Glutamatergic neuron (in vitro differentiated cells): ENCODE measurements at regions not wholly inside any gene's neighbourhood (a gene's known extent, or its start where the extent isn't known, plus 50 kb on each side); places are given as distances from the start of the nearest gene placed in this dataset.

Experiments
- DNase-seq: peaks from one replicate; pipeline ENCODE4 v3.0.0; 2022
- H3K27ac Mint-ChIP-seq: one replicate; pipeline ENCODE4 v1.8.0; 2020; ENCODE audit warnings: mild to moderate bottlenecking, mixed read lengths, inconsistent platforms; ENCODE audit not compliant: unreplicated experiment
- H3K27me3 Mint-ChIP-seq: one replicate; pipeline ENCODE4 v1.8.0; 2020; ENCODE audit warnings: mild to moderate bottlenecking, moderate library complexity, mixed read lengths, inconsistent platforms; ENCODE audit not compliant: unreplicated experiment
- H3K36me3 Mint-ChIP-seq: one replicate; pipeline ENCODE4 v1.8.0; 2020; ENCODE audit warnings: mild to moderate bottlenecking, mixed read lengths, inconsistent platforms; ENCODE audit not compliant: unreplicated experiment
- H3K4me1 Mint-ChIP-seq: one replicate; pipeline ENCODE4 v1.8.0; 2020; ENCODE audit warnings: mild to moderate bottlenecking, low read depth, mixed read lengths, inconsistent platforms; ENCODE audit not compliant: unreplicated experiment
- H3K4me3 Mint-ChIP-seq: one replicate; pipeline ENCODE4 v1.8.0; 2020; ENCODE audit warnings: mild to moderate bottlenecking, mixed read lengths, inconsistent platforms; ENCODE audit not compliant: unreplicated experiment
- H3K9me3 Mint-ChIP-seq: one replicate; pipeline ENCODE4 v1.8.0; 2020; ENCODE audit warnings: mild to moderate bottlenecking, moderate library complexity, mixed read lengths, inconsistent platforms; ENCODE audit not compliant: unreplicated experiment
- TF ChIP-seq, protein P1 (sequence below): fragments of 200-600 bp; sonication (generic); IDR thresholded peaks from one replicate; pipeline ENCODE4 v1.5.0; 2021; ENCODE audit not compliant: partially characterized antibody, unreplicated experiment

DNA sequence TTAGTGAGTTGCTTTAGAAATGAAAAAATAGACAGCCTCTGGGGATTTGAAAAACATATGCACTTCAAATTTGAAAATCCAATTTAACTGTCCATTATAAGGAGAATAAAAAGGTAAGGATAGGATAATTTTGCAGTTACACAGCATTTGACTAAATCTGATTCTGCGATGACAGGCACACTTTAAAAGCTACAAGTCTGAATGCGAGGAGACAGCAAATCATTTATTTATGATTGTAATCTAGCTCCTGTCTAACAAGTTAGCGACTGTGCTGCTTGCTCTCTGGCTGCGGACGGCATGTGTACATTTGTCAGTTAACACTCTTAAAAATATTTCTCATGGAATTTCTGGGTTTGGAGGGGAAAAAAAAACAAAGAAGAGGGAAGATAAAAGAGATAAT, 514.8 kb downstream of the MN1 start:
- no peak for DNase-seq
- H3K4me3 Mint-ChIP-seq = no peak overlapping the region
- no peak overlapping the region for H3K27ac Mint-ChIP-seq
- peaks cover 3% of the 10 kb centered on the region for H3K27me3 Mint-ChIP-seq
- no peaks in the 10 kb centered on the region for H3K4me1 Mint-ChIP-seq
- TF ChIP-seq, protein P1, sequence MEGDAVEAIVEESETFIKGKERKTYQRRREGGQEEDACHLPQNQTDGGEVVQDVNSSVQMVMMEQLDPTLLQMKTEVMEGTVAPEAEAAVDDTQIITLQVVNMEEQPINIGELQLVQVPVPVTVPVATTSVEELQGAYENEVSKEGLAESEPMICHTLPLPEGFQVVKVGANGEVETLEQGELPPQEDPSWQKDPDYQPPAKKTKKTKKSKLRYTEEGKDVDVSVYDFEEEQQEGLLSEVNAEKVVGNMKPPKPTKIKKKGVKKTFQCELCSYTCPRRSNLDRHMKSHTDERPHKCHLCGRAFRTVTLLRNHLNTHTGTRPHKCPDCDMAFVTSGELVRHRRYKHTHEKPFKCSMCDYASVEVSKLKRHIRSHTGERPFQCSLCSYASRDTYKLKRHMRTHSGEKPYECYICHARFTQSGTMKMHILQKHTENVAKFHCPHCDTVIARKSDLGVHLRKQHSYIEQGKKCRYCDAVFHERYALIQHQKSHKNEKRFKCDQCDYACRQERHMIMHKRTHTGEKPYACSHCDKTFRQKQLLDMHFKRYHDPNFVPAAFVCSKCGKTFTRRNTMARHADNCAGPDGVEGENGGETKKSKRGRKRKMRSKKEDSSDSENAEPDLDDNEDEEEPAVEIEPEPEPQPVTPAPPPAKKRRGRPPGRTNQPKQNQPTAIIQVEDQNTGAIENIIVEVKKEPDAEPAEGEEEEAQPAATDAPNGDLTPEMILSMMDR = no peak
- H3K36me3 Mint-ChIP-seq = peaks cover 4% of the 10 kb centered on the region
- H3K9me3 Mint-ChIP-seq = peaks cover 2% of the 10 kb centered on the region

DNA sequence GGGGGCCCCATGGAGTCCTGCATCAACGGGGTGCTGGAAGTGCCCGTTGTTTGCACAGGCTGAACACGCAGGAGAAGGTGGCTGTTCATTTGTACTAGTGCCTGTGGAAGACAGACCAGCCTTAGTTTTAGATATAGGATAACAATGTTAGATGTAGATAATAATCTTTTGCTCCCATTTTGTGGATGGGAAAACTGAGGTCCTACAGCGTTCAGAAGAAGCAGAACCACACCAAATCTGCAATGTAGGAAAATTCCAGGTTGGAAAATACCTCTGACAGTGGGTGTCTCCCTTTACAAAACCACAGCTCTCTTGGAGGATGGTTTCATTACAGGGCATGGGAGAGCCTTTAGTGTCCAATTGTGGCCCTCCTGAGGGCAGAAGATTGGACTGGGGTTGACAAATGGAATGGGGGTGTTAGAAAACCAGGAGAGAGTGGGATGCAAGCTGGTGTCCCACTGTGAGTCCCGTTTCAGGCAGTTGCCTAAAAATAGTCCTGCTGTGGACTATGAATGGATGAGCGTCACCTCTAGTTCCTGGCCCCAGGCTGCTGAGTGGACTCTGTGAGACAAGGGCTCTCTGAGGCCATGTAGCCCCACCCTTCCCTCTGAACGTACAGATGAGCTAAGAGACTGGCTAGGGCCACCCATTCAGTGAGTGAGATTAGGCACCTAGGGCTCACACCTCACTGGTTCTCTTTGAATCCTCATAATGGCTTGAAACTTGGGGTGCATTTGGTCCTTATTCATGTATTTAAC, 508.8 kb downstream of the MN1 start:
- H3K4me3 Mint-ChIP-seq = no peak overlapping the region
- no peaks in the 10 kb centered on the region for H3K36me3 Mint-ChIP-seq

DNA sequence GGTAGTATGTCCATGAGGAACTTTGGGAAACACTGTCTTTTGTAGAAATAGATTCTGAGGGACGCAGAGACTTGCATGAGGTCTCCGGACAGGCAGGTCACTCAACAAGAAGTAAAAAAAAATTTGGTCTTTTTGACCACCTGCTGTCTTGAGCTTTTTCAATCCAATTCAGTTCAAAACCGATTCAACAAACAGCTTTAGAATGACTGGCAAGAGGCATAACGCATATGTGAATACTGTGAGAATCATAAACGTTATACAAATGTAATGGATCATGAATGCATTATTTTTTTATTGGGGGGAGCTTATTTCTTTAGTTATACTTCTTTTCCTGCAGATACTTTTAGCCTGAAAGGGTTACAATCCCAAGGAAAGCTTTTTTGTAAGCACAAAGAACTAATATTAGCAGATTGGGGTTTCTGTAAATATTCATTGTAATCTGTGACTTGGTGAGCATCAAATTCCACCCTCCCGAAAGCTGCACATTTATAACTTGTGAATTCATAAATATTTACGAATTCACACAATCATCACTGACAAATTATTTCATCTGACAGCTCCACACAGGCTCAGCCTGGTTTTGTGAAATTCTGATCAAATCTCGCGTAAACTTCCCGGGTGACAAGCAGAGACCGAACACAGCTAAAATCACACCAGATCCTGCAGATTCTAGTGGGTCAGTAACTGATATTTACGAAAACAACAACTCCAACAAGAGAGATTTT, 507.7 kb downstream of the MN1 start:
- Mint-ChIP-seq H3K4me3 (no peak overlapping the region), H3K36me3 (no peaks in the 10 kb centered on the region), H3K27ac (no peak overlapping the region)

More for the DNA sequence above, 508.8 kb downstream of the MN1 start:
- TF ChIP-seq, protein P1 = no peak
- Mint-ChIP-seq H3K27ac (no peak overlapping the region), H3K4me1 (no peaks in the 10 kb centered on the region), H3K27me3 (peaks cover 1% of the 10 kb centered on the region), H3K9me3 (no peaks in the 10 kb centered on the region)
- DNase-seq = no peak

DNA sequence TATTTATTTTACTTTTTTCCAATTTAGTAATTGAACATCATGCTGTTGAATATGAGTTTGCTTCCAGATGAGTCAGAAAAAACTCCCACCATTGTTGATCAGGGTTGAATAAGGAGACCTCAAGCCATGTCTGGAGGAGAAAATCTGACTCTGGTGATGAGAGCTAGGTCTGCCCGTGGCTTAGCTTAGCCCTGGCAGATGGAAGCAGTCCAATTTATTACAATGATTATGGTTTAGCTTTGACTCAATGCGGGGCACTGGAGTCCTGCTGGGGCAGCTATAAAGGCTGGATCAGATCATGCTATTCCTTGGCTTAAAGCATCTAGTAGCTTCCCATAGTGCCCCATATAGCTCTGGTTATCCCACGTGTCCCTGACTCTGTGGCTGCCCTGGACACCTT, 506.5 kb downstream of the MN1 start:
- Mint-ChIP-seq H3K9me3 (peaks cover 2% of the 10 kb centered on the region), H3K27me3 (peaks cover 15% of the 10 kb centered on the region), H3K36me3 (no peaks in the 10 kb centered on the region), H3K4me3 (no peak overlapping the region), H3K4me1 (no peaks in the 10 kb centered on the region), H3K27ac (no peak overlapping the region)
- DNase-seq = no peak
- TF ChIP-seq, protein P1 = no peak

More for the DNA sequence above, 507.7 kb downstream of the MN1 start:
- Mint-ChIP-seq H3K4me1 (no peaks in the 10 kb centered on the region), H3K27me3 (peaks cover 11% of the 10 kb centered on the region), H3K9me3 (peaks cover 2% of the 10 kb centered on the region)
- TF ChIP-seq, protein P1 = no peak
- DNase-seq = no peak

DNA sequence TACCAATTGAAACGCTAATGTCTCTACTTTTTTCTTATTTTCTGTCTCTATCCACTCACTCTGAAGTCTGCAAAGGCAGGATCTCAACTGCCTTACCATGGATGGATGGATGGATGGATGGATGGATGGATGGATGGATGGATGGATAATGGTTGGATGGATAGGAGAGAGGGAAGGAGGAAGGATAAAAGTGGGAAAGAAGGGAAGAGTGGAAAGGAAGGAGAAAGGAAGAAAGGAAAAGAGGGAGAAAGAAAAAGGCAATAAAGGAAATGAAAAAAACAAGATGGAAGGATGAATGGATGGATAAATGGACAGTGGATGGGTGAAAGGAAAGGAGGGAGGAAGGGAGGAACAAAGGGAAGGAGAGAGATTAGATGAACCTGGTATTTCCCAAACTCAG, 506.0 kb downstream of the MN1 start:
- Mint-ChIP-seq H3K4me1 (no peaks in the 10 kb centered on the region), H3K9me3 (peaks cover 2% of the 10 kb centered on the region), H3K27ac (no peak overlapping the region)

More for the DNA sequence above, 506.0 kb downstream of the MN1 start:
- H3K36me3 Mint-ChIP-seq = no peaks in the 10 kb centered on the region
- no peak for DNase-seq
- peaks cover 15% of the 10 kb centered on the region for H3K27me3 Mint-ChIP-seq
- no peak overlapping the region for H3K4me3 Mint-ChIP-seq
- TF ChIP-seq, protein P1 = no peak
